Daoy (cell line): ENCODE measurements at regions not wholly inside any gene's neighbourhood (a gene's known extent, or its start where the extent isn't known, plus 50 kb on each side); places are given as distances from the start of the nearest gene placed in this dataset.
"Not testable (repeated sequence)": the region's sequence is repeated elsewhere in the genome, so short reads cannot be mapped to it uniquely, and the experiment has no call there.

ENCODE experiments used
- DNase-seq: peaks from one replicate; pipeline ENCODE4 v3.0.0-alpha.2; 2015; ENCODE audit warnings: low read depth

GRCh38 chr12:66774929-66775328 lies 96.1 kb upstream of the GRIP1 start:
- no peak for DNase-seq

GRCh38 chr12:66775871-66776270 lies 97.0 kb upstream of the GRIP1 start:
- DNase-seq: no peak

GRCh38 chr12:66776974-66777373 lies 98.1 kb upstream of the GRIP1 start:
- no peak for DNase-seq

GRCh38 chr12:66779466-66779865 lies 100.6 kb upstream of the GRIP1 start:
- DNase-seq: no peak

- DNase-seq: no peak
Measured at GRCh38 chr12:66786531-66787308, 107.8 kb upstream of the GRIP1 start.

GRCh38 chr12:66799551-66799950 lies 120.7 kb upstream of the GRIP1 start:
- DNase-seq: no peak

GRCh38 chr12:66800046-66800445 lies 121.2 kb upstream of the GRIP1 start:
- no peak for DNase-seq

GRCh38 chr12:66803930-66804329 lies 125.1 kb upstream of the GRIP1 start:
- DNase-seq: no peak

- DNase-seq: no peak
Measured at GRCh38 chr12:66804563-66804974, 125.7 kb upstream of the GRIP1 start.

- DNase-seq: no peak
Measured at GRCh38 chr12:66808606-66809005, 129.7 kb upstream of the GRIP1 start.

- DNase-seq: peak; percentile 55
Measured at GRCh38 chr12:66813137-66813892, 134.4 kb upstream of the GRIP1 start.

GRCh38 chr12:66819587-66819986 lies 140.7 kb upstream of the GRIP1 start:
- DNase-seq: no peak

- DNase-seq: no peak
Measured at GRCh38 chr12:66822961-66823360, 144.1 kb upstream of the GRIP1 start.

GRCh38 chr12:66823857-66824570 lies 145.1 kb upstream of the GRIP1 start:
- DNase-seq: peak; percentile 84

- DNase-seq: not testable (repeated sequence)
Measured at GRCh38 chr12:66825921-66826320, 147.0 kb upstream of the GRIP1 start.

- no peak for DNase-seq
Measured at GRCh38 chr12:66829660-66830325, 150.9 kb upstream of the GRIP1 start.

- no peak for DNase-seq
Measured at GRCh38 chr12:66831495-66831894, 152.6 kb upstream of the GRIP1 start.

- no peak for DNase-seq
Measured at GRCh38 chr12:66832997-66833396, 154.1 kb upstream of the GRIP1 start.

- DNase-seq: no peak
Measured at GRCh38 chr12:66836623-66837310, 157.9 kb upstream of the GRIP1 start.

GRCh38 chr12:66837311-66837627 lies 158.4 kb upstream of the GRIP1 start:
- DNase-seq: no peak

- no peak for DNase-seq
Measured at GRCh38 chr12:66838366-66838765, 159.5 kb upstream of the GRIP1 start.

GRCh38 chr12:66848967-66849366 lies 170.1 kb upstream of the GRIP1 start:
- DNase-seq: no peak
